Suprapubic skin (tissue), 4 donors: ENCODE measurements at regions not wholly inside any gene's neighbourhood (a gene's known extent, or its start where the extent isn't known, plus 50 kb on each side); places are given as distances from the start of the nearest gene placed in this dataset.
A peak's percentile ranks its signal among the peaks of the same experiment; 100 is the strongest.

ENCODE experiments used
- POLR2A ChIP-seq, 2 donors: fragments of 450-650 bp; IDR thresholded peaks; one replicate each; pipeline ENCODE4 v1.6.1; 2017; ENCODE audit warnings: antibody characterized with exemption in 2 of 2, mild to moderate bottlenecking in 2 of 2, moderate library complexity in 2 of 2
- POLR2AphosphoS5 ChIP-seq, 3 donors: sonication (generic); formaldehyde crosslinking; IDR thresholded peaks; one replicate each; pipeline ENCODE4 v1.6.1; 2017; ENCODE audit warnings: antibody characterized with exemption in 3 of 3
- TF ChIP-seq, protein P1 (sequence below), 2 donors: fragments of 200-600 bp in 1 of 2; fragments of 450-650 bp in 1 of 2; sonication (generic) in 1 of 2; IDR thresholded peaks; one replicate each; pipeline ENCODE4 v1.5.1; 2016 to 2019; ENCODE audit warnings: antibody characterized with exemption in 2 of 2, mild to moderate bottlenecking in 1 of 2, moderate library complexity in 1 of 2

DNA sequence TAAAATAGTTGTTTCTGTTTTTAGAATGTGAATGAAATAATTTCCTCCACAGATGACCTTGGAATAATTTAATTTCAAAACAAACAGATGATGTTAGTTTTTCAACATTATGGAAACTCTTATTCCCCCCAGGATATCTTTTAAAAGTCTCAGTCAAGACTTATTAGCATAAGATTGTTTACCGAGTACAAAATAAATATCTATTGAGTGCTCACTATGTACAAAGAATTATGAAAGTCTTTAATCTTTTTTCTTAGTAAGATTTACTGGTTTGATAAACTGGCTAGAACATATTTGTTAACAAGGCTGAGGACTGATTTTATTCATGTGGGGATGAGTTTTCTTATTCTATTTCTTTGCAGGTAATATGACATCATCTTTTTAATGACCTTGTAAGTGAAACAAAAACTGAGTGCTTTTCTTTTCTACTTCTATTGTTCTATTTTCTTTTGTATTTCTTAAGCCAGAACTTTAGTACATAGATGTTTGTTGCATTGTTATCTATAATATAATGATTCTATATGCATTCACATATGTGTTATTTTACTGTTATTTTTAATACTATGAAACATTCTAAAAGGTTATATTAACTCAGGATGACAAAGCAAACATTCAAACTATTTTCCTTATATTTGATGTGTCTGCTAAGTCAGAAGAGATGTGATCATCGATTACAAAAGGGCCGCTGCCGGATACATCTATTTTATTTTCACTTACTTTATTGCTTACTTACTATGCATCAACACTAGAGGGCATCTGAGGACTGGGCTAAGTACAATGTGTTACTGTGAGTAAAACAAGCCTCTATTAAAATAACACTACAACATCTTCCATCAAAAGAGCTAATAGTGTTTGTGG, 111.0 kb upstream of the ARHGAP42 start:
- TF ChIP-seq, protein P1, sequence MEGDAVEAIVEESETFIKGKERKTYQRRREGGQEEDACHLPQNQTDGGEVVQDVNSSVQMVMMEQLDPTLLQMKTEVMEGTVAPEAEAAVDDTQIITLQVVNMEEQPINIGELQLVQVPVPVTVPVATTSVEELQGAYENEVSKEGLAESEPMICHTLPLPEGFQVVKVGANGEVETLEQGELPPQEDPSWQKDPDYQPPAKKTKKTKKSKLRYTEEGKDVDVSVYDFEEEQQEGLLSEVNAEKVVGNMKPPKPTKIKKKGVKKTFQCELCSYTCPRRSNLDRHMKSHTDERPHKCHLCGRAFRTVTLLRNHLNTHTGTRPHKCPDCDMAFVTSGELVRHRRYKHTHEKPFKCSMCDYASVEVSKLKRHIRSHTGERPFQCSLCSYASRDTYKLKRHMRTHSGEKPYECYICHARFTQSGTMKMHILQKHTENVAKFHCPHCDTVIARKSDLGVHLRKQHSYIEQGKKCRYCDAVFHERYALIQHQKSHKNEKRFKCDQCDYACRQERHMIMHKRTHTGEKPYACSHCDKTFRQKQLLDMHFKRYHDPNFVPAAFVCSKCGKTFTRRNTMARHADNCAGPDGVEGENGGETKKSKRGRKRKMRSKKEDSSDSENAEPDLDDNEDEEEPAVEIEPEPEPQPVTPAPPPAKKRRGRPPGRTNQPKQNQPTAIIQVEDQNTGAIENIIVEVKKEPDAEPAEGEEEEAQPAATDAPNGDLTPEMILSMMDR (IDR thresholded peaks at IDR 0.05), result peak; percentile 59 to 74
- TF ChIP-seq POLR2A (IDR thresholded peaks at IDR 0.05) (no peak), POLR2AphosphoS5 (IDR thresholded peaks at IDR 0.05) (no peak)
